ENCODE measurements at regions not wholly inside any gene's neighbourhood (a gene's known extent, or its start where the extent isn't known, plus 50 kb on each side); places are given as distances from the start of the nearest gene placed in this dataset.
A peak's percentile ranks its signal among the peaks of the same experiment; 100 is the strongest.

- DNase-seq, result no peak
These were observed 148.8 kb downstream of the INO80D start for GRCh38 chr2:205937211-205937610.

GRCh38 chr2:205936446-205936845 is 149.5 kb downstream of the INO80D start:
- DNase-seq, result no peak

- no peak for DNase-seq
These were observed 151.5 kb downstream of the INO80D start for GRCh38 chr2:205934443-205934842.

DNA sequence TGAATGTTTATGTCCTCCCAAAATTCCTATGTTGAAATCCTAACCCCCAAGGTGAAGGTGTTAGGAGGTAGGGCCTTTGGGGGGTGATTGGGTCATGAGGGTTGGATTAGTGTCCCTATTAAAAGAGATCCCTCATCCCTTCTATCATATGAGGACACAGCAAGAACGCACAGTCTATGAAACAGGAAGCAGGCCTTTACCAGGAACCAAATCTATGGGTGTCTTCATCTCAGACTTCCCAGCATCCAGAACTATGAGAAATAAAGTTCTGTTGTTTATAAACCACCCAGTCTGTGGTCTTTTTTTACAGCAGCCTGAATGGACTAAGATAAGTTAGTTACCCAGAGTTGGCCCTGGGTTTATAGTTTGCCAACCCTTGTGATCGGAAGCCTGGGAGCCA is 153.1 kb downstream of the INO80D start:
- DNase-seq, result no peak

DNA sequence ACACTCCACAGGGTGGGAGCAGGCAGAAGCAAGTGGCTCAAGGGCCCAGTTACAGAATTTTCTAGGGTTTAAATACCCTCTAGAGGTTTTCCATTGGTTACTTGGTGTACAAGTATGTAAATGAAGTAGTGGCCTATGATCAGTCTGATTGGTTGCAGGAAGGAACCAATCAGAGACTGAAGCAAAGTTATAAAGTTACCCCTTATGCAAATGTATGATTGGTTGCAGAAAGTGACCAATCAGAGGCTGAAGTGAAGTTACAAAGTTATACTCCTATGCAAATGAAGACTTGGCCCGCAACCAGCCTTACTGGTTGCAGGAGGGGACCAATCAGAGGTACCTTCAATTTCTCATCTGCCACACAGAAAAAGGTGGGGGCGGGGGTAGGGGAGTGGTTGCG is 154.6 kb downstream of the INO80D start:
- DNase-seq, result no peak

DNA sequence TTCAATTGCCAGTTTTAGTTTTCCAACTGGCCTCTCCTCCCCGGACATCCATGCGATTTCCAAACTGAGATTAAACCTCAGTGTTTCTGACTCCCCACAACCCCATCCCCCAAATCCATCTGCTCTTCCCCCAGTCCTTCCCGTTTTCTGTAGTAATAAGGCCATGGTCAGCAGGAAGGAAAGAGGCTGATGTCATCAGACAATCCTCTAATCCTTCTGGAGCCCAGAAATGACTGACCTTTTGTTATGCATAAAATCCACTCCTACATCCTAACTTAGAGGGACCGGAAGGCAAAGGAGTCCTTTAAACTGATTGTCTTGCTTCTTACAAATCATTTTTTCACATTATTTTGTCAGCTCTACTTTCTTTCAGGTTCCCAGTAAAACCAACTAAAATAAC is 155.8 kb downstream of the INO80D start:
- DNase-seq, result no peak

DNA sequence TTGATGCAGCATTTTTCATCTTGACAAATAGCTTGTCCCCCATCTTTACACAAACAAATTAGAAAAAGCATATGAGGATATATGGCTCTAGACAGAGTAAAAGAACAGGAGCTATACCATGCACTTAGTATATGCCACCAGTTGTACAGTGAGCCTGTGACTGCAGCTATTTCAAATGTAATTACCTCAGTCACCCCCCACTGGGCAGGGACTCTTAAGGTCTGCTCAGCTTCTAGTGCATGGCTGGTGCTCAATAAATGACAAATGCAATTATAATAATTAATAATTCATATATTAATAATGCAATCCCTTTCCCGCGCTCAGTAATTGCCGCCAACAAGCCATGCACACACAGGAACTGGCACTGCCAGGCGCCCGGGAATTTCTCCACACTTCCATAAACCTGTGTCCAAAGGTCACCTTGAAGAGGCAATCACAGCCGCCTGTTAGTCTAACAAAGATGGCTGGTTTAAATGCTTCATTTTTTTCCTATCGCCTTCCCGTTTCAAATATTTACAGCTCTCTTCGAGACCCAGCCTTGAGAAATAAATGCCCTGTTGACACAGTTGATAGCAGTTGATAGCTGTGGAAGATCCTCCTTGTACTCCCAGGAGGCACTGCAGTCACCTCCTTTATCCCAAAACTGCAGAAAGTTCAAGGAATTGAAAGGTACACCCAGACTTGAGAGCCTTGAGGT is 156.6 kb downstream of the INO80D start:
- no peak for DNase-seq

GRCh38 chr2:205925373-205926337 is 160.3 kb downstream of the INO80D start:
- DNase-seq, result peak; percentile 53 to 57

DNA sequence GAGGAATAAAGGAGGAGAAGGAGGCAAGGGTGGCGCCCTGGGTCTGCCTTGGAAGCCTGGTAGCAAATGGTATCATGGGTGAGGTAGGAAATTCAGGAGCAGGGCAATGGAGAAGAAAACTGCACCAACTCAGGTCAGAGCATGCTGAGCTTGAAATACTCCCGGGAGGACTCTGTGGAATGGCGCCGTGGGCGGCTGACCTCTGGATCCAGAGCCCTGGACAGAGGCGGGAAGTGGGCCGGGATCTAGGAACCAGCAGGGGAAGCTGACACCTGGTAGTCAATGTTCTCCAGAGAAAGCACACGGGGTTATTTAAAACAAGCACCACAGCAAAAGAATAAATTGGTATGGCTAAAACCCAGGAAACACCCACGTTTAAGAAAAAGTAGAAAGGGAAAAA is 161.3 kb downstream of the INO80D start:
- no peak for DNase-seq

- no peak for DNase-seq
These were observed 170.8 kb downstream of the INO80D start for GRCh38 chr2:205915130-205915524.

DNA sequence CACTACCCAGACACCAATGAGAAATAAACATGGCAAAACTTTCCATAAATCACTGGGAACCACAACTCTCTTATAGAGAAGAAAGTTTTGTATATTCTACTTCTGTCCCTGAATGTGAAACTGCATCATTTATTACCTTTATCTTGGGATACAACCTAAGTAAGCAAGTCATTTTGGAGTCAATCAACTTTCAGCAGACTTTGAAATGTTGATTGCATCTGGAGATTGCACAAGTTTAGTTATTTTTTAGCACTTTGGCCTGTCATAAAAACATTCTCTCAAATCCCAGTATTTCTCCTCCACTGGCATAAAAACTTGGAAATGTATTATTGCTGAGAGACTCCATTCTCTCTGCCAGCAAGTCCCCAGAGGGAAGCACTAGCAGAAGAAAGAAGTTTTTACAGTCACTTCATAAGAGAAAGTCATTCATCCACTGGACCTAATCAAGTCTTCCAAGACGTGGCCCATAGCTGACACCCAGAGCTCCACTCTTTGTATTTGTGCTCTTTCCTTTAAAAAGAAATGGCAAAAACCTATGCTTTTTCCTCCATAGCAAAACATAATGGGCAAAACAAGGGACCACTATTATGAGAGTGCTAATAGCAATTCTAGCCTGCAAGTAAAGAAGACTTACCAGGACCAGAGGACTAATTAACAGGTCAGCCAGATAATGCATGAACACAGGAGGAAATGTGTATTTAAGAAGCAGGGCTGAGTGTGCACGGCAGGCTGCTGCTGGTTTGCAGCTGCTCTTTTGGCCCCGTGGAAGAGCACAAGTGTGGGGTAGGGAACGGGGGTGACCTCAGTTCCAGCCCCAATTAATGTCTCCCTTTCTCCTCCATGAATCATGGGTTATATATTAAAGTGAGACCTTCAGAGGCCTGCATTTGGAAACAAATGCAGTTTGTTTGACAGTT is 171.5 kb downstream of the INO80D start:
- no peak for DNase-seq

DNA sequence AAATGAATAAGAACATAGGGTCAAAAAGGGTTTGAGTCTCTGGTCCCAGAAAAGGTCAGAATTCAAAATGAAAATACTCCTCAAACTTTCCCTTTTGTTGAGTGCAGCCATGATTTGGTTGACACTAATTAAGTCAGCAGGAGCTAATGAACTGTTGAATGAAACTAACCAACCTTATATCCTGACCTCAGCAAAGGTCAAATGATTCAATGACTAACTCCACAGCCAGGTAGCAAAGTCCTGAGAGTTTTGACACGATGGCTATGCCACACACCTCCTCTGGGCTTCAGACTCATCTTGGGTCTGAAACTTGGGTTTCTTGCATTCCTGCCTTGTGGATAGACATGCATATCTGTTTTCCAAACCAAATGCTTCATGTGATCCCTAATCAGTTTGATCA is 172.3 kb downstream of the INO80D start:
- DNase-seq, result no peak

DNA sequence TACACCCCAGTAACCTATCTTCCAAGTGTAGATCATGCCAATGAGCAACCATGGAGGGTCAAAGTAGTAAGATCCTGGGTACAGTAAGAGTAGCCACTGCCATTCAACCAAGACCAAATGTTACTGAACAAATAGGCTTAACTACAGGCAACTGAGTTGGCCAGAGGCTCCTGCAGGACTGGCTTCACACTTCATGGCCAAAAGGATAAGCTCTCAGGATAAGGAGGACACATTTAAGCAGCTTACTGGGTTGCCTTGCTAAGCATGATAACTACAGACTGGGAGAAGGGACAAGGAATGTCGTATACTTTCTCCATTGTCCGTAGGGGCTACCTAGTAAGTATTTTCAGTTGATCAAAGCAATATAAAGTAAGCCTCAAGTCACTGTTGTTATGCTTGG is 174.7 kb downstream of the INO80D start:
- DNase-seq, result no peak

- DNase-seq, result no peak
These were observed 176.8 kb downstream of the INO80D start for GRCh38 chr2:205909184-205909572.

- no peak for DNase-seq
These were observed 177.5 kb downstream of the INO80D start for GRCh38 chr2:205908212-205909183.

DNA sequence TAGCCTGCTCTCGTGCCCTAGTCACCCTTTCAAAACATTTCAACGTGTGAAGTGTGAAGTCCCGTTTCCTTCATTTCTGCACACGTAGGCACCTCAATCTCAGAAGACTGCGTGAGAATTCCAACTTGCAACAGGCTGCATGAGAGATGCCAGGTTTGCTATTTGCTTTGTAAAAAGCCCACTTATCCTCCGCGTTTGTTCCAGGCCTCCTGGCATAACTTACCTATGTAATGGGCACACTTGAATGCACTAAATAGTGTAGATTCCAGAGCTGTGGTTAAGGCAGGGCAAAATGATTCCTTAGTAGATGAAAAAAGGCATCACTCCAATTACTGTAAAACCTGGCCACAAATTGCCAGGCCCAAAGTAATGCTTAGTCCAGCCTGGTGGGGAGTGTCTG is 179.6 kb downstream of the INO80D start:
- DNase-seq, result no peak

GRCh38 chr2:205905576-205905975 is 180.4 kb downstream of the INO80D start:
- no peak for DNase-seq

DNA sequence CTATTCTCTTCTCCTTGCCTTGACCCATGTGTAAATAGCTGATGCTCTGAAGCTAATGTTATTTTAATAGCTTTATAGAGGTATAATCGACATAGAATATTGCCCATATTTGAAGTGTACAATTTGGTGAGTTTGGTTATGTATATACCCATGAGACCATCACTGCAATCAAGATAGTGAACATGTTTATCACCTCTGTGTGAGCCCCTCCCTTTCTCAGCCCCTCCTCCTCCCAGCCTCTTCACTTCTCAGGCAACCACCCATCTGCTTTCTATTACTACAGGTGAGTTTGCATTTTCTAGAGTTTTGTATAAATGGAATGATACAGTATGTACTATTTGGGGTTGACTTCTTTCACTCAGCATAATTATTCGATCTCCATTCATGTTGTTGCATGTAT is 181.1 kb downstream of the INO80D start:
- no peak for DNase-seq

GRCh38 chr2:205903549-205904129 is 182.3 kb downstream of the INO80D start:
- no peak for DNase-seq

- DNase-seq, result no peak
These were observed 183.1 kb downstream of the INO80D start for GRCh38 chr2:205902900-205903237.

DNA sequence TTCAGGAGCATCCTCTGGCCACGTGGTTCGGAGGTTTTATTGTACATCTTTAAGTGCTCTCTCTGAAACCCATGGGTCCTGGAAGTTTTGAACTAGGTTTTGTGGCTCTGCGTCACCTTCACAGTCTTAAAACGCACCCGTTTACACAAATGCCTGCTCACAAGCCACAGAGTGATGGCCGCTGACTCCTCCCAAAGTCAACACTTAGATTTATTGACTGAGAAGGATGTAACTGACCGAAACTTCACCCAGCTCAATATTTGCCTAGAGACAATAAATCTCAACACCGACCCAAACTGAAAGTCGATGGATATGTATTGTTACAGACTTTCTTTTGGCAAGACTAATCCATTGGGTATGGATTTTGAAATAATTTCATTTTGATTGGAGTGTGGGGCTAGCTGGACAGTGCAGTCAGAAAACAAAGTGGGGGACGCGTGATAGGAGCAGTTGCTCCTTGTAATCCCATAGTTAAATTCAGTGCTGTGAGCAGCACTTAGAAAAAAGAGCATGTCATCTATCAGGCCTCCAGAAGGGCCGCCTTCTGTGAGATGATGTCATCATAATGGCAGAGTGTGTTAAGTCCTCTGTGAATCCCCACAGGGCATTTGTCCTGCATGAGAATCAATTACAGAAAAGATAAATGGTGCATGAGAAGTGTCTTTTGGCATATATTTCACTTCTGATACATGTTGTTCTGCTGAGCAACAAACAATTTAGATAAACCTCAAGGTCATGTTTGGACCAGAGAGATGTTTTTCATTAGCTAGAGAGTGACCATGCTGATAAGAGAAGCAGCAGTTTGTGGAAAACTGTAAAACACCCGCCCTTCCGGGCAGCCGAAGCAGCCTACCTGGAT is 183.7 kb downstream of the INO80D start:
- no peak for DNase-seq

Measured in activated CD4-positive, alpha-beta T cell treated with anti-CD3 and anti-CD28 coated beads, Interleukin-2, amount 50 U/mL, for 4 hours (primary cell).